ENCODE measurements at regions not wholly inside any gene's neighbourhood (a gene's known extent, or its start where the extent isn't known, plus 50 kb on each side); places are given as distances from the start of the nearest gene placed in this dataset.

DNA sequence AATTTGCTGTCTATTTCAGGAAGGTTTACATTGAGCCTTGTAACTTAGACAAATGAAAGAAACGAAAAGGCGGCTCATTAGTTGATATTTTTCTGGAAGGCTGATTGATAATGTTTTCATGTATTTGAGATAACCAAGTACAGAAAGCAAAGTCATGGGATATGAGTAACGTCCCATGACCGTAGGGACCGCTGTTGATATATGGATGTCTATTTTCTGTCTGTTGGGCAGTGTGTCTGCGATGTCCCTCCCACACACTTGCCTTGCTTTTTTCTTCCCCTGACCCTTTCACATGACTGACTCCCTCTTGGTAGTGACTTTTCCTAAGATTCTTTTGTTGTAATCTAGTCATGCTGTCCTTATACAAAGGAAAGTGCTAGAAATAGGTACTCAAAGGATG, 57.0 kb upstream of the GPR158 start:
- no peak for DNase-seq

DNA sequence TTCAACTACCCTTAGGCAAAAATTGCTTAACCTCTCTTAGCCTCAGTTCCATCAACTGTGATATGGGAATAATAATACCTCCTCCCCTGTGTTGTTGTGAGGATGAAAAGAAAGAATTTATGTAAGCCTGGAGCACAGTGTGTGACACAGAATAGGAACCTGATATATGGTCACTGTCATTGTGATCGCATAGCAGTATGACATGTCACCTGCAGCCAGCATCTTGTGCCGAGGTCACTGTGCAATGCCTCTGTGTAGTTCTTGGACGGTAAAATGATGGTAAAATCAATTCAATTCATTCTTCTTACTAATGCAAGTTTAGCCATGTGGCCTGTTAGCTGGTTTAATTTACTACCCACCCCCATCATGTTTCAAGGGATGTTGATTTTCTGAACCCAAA, 54.6 kb upstream of the GPR158 start:
- DNase-seq, result no peak
